Vagina (tissue), 2 donors: ENCODE measurements at regions not wholly inside any gene's neighbourhood (a gene's known extent, or its start where the extent isn't known, plus 50 kb on each side); places are given as distances from the start of the nearest gene placed in this dataset.

Experiments used
- DNase-seq, 2 donors: peaks; one replicate each; pipeline ENCODE4 v3.0.0-alpha.2; 2017; ENCODE audit errors: extremely low spot score in 2 of 2
- H3K27ac ChIP-seq: fragments of 200-600 bp; sonication (generic); one replicate; pipeline ENCODE4 v1.5.1; 2019
- H3K27me3 ChIP-seq: fragments of 200-600 bp; sonication (generic); one replicate; pipeline ENCODE4 v1.5.1; 2019
- H3K36me3 ChIP-seq, 2 donors: fragments of 200-600 bp; sonication (generic); one replicate each; pipeline ENCODE4 v1.5.1; 2017 to 2019
- H3K4me1 ChIP-seq: fragments of 200-600 bp; sonication (generic); one replicate; pipeline ENCODE4 v1.5.1; 2019
- H3K4me3 ChIP-seq, 2 donors: fragments of 200-600 bp; sonication (generic); 1 replicate in 1 of 2; 2 replicates in 1 of 2; pipeline ENCODE4 v1.5.1; 2016 to 2019
- H3K9me3 ChIP-seq: fragments of 200-600 bp; sonication (generic); one replicate; pipeline ENCODE4 v1.5.1; 2019
- CTCF ChIP-seq, 3 experiments: fragments of 450-650 bp in 2 of 3; fragments of 200-600 bp in 1 of 3; sonication (generic) in 1 of 3; IDR thresholded peaks; one replicate each; pipeline ENCODE4 v1.5.1; 2017 to 2019; ENCODE audit warnings: antibody characterized with exemption in 3 of 3, mild to moderate bottlenecking in 2 of 3, moderate library complexity in 2 of 3
- POLR2A ChIP-seq, 2 donors: fragments of 450-650 bp; IDR thresholded peaks; one replicate each; pipeline ENCODE4 v1.6.1; 2017; ENCODE audit warnings: antibody characterized with exemption in 2 of 2, mild to moderate bottlenecking in 2 of 2, moderate library complexity in 2 of 2
- POLR2AphosphoS5 ChIP-seq, 2 donors: sonication (generic); formaldehyde crosslinking; IDR thresholded peaks; one replicate each; pipeline ENCODE4 v1.9.0; 2017; ENCODE audit warnings: antibody characterized with exemption in 2 of 2, mild to moderate bottlenecking in 2 of 2, low read depth in 1 of 2; ENCODE audit not compliant: insufficient read depth in 1 of 2
- intact Hi-C: fragments of 100-400 bp; cut with DNase I; formaldehyde crosslinking; loops from one replicate; pipeline ENCODE4 v1.15.1; 2023

DNA sequence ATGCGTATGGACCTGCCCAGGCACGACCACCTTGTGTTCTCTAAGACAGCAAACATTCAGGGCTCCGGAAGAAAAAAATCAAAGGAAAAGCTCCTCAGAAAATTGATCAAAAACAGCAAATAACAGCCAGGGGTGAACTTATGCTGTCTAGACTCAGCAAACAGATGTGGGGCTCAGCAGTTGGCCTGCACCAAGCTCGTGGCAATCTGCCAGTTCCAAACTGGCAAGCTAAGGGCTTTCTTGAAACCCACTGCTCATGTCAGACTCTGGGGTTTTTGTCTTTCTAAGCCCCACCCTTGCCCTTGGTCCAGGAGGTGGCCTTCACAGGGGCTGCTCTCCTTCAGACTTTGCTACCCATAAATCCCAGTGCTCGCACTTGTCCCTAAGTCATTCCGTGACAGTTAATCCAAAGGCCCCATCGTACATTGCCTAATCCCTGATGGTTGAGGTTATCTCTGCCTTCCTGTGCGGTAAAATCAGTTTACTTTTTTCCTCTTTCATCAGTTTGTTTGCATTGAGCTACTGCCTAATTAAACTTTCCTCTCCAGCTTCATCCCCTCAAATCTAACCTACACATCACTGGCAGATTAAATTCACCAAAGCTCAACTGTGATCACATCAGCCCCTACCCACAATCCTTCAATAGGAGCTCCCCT lies 408.0 kb downstream of the LRATD1 start:
- intact Hi-C loops = no loop called here
- no peak overlapping the region for H3K4me3 ChIP-seq
- TF ChIP-seq POLR2AphosphoS5 (IDR thresholded peaks at IDR 0.05; ENCODE audit: insufficient read depth in 1 of 2, low read depth in 1 of 2) (no peak), POLR2A (IDR thresholded peaks at IDR 0.05) (no peak), CTCF (IDR thresholded peaks at IDR 0.05) (no peak)
- no peaks in the 10 kb centered on the region for H3K27me3 ChIP-seq
- H3K9me3 ChIP-seq = no peaks in the 10 kb centered on the region
- peaks cover 7% of the 10 kb centered on the region for H3K4me1 ChIP-seq
- no peak overlapping the region for H3K27ac ChIP-seq
- no peaks in the 10 kb centered on the region for H3K36me3 ChIP-seq
- DNase-seq = no peak

DNA sequence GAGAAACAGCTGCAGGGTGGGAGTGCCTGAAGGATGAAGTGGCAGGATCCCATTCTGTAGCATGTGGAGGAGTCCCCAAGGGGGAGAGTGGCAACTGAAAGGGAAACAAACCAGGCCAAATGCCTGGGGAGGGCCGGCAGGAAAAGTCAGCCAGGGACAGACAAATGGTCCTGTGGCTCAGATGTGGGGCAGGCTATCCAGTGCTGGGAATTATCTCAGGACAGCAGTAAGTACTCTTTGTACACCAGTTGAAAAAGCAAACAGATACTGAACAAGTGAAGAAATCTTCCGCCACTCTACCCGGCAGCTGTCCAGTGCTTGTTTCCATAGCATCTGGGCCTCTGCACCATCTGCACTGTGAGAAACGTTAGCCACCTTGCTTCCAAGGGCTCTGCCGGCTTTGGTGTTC lies 408.9 kb downstream of the LRATD1 start:
- peaks cover 7% of the 10 kb centered on the region for H3K4me1 ChIP-seq
- H3K27me3 ChIP-seq = no peaks in the 10 kb centered on the region
- no peak overlapping the region for H3K27ac ChIP-seq
- intact Hi-C loops = no loop called here
- no peaks in the 10 kb centered on the region for H3K9me3 ChIP-seq
- no peak overlapping the region for H3K4me3 ChIP-seq
- DNase-seq = no peak
- no peaks in the 10 kb centered on the region for H3K36me3 ChIP-seq
- no peak for TF ChIP-seq POLR2AphosphoS5 (IDR thresholded peaks at IDR 0.05; ENCODE audit: insufficient read depth in 1 of 2, low read depth in 1 of 2)
- no peak for TF ChIP-seq POLR2A (IDR thresholded peaks at IDR 0.05)
- no peak for TF ChIP-seq CTCF (IDR thresholded peaks at IDR 0.05)

- peak overlapping the region; percentile 42 for H3K27ac ChIP-seq
- H3K27me3 ChIP-seq = no peaks in the 10 kb centered on the region
- no peaks in the 10 kb centered on the region for H3K36me3 ChIP-seq
- peaks cover 7% of the 10 kb centered on the region for H3K4me1 ChIP-seq
- TF ChIP-seq CTCF (IDR thresholded peaks at IDR 0.05) = no peak
- no peak for TF ChIP-seq POLR2A (IDR thresholded peaks at IDR 0.05)
- TF ChIP-seq POLR2AphosphoS5 (IDR thresholded peaks at IDR 0.05; ENCODE audit: insufficient read depth in 1 of 2, low read depth in 1 of 2) = no peak
- no peaks in the 10 kb centered on the region for H3K9me3 ChIP-seq
- DNase-seq = no peak
- no peak overlapping the region for H3K4me3 ChIP-seq
- intact Hi-C loops = no loop called here
Measured at GRCh38 chr2:15042801-15043217, 410.3 kb downstream of the LRATD1 start.

DNA sequence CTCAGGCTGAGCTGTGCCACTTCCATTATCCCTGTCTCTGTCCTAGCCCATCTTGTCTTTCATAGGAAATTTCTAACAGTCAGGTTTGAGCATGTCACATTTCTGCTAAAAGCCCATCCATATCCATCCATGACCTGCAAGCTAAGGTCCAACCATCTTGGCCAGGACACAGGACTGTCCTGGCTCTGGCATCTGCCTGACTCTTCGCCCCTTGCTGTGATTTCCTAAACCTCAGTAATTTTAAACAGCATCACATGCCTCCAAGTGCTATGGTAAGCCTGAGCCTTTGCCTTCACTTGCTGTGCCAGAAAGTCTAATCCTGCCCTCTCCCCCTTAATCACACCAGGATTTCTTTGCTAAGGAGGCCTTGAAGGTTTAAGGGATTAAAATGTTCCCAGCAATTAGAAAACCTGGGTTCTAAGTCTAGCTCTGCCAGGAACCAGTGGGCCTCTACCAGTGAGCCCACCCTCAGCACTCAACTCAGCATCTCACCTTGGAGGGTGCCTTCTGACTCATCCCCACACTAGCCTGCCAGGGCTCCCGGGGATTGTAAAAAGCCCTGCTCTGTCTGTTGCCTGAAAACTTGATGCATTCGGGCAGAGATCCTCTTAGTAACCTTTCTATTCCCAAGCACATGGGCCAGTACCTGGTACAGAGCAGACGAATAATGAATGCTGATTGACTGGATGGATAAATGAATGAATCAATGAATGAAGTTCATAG lies 411.0 kb downstream of the LRATD1 start:
- no peak for TF ChIP-seq CTCF (IDR thresholded peaks at IDR 0.05)
- TF ChIP-seq POLR2A (IDR thresholded peaks at IDR 0.05) = no peak
- intact Hi-C loops = no loop called here
- Histone ChIP-seq H3K4me1 (peaks cover 7% of the 10 kb centered on the region), H3K27ac (peak overlapping the region; percentile 42), H3K36me3 (no peaks in the 10 kb centered on the region), H3K9me3 (no peaks in the 10 kb centered on the region), H3K4me3 (no peak overlapping the region), H3K27me3 (no peaks in the 10 kb centered on the region)
- no peak for DNase-seq

DNA sequence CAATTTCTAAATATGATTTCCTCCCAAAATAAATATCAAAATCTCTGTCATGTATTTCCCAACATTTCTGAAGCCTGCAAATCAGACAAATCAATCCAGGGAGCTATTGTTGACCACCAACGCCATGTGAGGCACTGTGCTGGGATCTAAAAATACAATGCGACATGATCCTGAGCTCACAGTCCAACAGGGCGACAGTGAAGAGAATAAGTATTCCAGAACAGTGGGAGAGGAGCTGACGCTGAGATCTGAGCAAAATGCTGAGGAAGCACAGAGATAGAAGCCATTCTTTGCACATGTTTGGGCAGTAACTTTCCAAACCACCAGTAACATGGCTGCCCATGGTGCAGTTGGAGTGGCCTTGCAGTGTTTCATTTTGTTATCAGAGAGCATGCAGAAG lies 412.5 kb downstream of the LRATD1 start:
- H3K27me3 ChIP-seq = no peaks in the 10 kb centered on the region
- no peaks in the 10 kb centered on the region for H3K36me3 ChIP-seq
- no peak overlapping the region for H3K27ac ChIP-seq
- no peak overlapping the region for H3K4me3 ChIP-seq
- no peak for TF ChIP-seq POLR2A (IDR thresholded peaks at IDR 0.05)
- no peak for TF ChIP-seq CTCF (IDR thresholded peaks at IDR 0.05)
- TF ChIP-seq POLR2AphosphoS5 (IDR thresholded peaks at IDR 0.05; ENCODE audit: insufficient read depth in 1 of 2, low read depth in 1 of 2) = no peak
- no peaks in the 10 kb centered on the region for H3K9me3 ChIP-seq
- intact Hi-C loops = no loop called here
- H3K4me1 ChIP-seq = peaks cover 7% of the 10 kb centered on the region
- DNase-seq = no peak
